Stimulated activated naive CD8-positive, alpha-beta T cell treated with anti-CD3 and anti-CD28 coated beads, Interleukin-15, Interleukin-2, amounts not matched to agents 100 ng/mL and 50 ng/mL, for 24 hours (primary cell): ENCODE measurements at regions not wholly inside any gene's neighbourhood (a gene's known extent, or its start where the extent isn't known, plus 50 kb on each side); places are given as distances from the start of the nearest gene placed in this dataset.
A peak's percentile ranks its signal among the peaks of the same experiment; 100 is the strongest.
"Not testable (repeated sequence)": the region's sequence is repeated elsewhere in the genome, so short reads cannot be mapped to it uniquely, and the experiment has no call there.

ENCODE experiments used
- H3K27ac Mint-ChIP-seq: one replicate; pipeline ENCODE4 v1.8.0; 2021; ENCODE audit warnings: mild to moderate bottlenecking, mixed read lengths
- H3K27me3 Mint-ChIP-seq: one replicate; pipeline ENCODE4 v1.8.0; 2021; ENCODE audit warnings: mixed read lengths
- H3K36me3 Mint-ChIP-seq: one replicate; pipeline ENCODE4 v1.8.0; 2021; ENCODE audit warnings: low read depth, mixed read lengths
- H3K4me1 Mint-ChIP-seq: one replicate; pipeline ENCODE4 v1.8.0; 2021; ENCODE audit warnings: low read depth, mixed read lengths
- H3K4me3 Mint-ChIP-seq: one replicate; pipeline ENCODE4 v1.8.0; 2021; ENCODE audit warnings: mild to moderate bottlenecking, mixed read lengths
- H3K9me3 Mint-ChIP-seq: one replicate; pipeline ENCODE4 v1.8.0; 2021; ENCODE audit warnings: mixed read lengths

DNA sequence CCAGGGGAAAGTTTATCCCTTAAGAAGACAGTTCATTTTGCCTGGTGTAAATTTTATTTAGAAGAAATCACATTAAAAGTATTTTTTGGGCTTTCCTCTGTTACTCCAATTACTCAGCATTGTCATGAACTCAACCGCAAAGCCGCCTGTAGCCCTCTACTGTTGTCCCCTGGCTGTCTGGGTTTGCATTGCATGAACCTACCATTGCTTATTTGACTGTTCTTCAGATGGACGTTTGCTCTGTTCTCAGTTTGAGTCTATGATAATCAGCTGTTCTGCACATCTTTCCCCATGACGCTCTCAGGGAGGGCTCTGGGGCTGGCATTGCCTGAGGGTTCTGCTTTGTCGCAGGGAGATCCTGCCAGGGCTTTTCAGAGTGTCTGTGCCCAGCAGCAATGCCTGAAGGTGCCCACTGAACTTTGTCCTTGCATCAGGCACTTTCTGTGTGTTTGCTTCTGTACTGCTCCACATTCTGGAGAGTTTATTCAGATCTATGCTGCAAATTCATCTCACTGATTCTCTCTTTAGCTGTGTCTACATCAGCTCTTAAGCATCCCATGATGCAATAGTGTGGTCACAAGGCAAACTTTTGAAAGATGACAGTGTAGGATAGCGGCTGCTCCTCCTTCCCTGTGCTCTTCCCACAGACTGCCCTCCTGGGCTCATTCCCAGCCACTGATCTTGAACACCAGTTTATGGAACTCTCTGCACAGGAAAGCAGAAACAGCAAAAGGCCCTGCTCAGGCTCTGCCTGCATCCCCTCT lies 370.8 kb downstream of the TMEM121 start:
- not testable (repeated sequence) for H3K27me3 Mint-ChIP-seq, H3K4me1 Mint-ChIP-seq, H3K36me3 Mint-ChIP-seq, H3K9me3 Mint-ChIP-seq, H3K4me3 Mint-ChIP-seq, H3K27ac Mint-ChIP-seq

DNA sequence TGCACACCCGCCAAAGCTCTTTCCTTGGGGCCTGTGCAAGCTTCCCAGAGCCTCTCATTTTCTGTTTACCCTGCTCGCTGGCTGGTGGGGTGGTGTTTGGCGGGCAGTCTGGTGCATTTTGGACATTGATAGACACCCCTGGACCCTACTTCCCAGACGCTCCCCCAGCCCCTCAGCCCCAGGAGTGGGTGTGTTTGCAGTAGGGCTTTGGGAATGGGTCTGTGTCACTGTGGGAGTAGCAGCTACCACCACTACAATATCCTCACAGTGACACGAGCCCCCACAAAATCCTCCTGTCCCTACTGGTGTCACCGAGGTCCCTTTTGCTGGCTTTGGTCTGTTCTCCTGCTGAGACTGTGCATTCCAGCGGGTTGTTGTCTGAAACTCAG lies 371.3 kb downstream of the TMEM121 start:
- Mint-ChIP-seq H3K4me3 (no peak overlapping the region), H3K4me1 (peaks cover 7% of the 10 kb centered on the region), H3K27me3 (no peaks in the 10 kb centered on the region), H3K9me3 (no peaks in the 10 kb centered on the region), H3K36me3 (no peaks in the 10 kb centered on the region), H3K27ac (no peak overlapping the region)

DNA sequence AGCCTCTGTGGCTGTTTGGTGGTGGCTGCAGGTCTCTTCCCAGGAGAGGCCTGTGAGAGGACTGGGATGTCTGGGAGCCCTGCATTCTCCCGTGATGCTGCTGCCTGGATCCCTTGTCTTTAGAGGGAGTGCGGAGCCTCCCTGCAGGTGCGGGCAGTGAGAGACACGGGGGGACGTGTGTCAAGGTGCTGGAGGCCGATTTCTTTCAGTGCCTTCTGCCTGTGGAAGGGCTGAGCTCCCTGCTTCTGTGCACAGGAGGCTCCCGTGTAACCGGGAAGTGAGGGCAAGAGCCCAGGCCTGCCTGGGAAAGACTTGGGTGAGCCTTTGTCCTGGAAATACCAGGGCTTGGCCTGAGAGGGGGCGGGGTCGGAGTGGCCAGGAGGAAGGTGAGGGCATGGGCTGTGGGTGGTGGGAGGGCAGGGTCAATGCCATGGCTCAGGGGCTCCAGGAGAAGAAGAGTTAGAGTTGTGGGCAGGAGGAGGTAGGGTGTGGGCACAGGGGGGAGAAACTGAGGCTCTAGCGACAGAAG lies 372.2 kb downstream of the TMEM121 start:
- Mint-ChIP-seq H3K27ac (no peak overlapping the region), H3K36me3 (no peaks in the 10 kb centered on the region)

DNA sequence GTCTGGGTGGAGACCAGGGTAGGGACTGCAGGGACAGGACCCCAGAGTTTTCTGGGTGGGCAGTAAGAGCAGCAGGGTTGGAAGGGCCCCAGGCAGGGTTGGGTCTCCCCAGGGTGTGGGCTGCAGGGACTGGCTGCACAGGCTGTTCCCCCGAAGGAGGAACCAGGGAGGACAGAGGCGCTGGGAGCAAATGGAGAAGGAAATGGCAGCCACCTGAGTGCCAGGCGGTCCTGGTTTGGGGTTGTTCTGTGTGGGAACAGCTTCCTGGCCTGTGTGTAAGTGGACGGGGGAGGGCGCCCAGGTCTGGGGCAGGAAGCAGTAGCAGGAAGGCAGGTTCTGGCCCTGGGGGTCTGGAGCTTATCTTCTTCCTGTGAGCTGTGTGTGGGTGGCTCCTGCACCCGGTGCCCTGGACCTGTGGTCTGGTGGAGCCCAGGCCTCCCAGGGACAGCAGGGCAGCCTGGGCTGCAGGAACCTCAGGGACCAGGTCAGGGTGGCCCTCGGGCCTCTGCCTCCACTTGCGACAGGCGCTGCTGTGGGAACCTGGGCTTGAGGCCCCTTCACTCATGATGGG lies 372.8 kb downstream of the TMEM121 start:
- Mint-ChIP-seq H3K4me1 (peaks cover 7% of the 10 kb centered on the region), H3K27me3 (no peaks in the 10 kb centered on the region), H3K27ac (no peak overlapping the region), H3K4me3 (no peak overlapping the region), H3K36me3 (no peaks in the 10 kb centered on the region), H3K9me3 (no peaks in the 10 kb centered on the region)

More for the DNA sequence above, 372.2 kb downstream of the TMEM121 start:
- H3K4me3 Mint-ChIP-seq = no peak overlapping the region
- H3K4me1 Mint-ChIP-seq = peaks cover 7% of the 10 kb centered on the region
- H3K27me3 Mint-ChIP-seq = no peaks in the 10 kb centered on the region
- H3K9me3 Mint-ChIP-seq = no peaks in the 10 kb centered on the region

DNA sequence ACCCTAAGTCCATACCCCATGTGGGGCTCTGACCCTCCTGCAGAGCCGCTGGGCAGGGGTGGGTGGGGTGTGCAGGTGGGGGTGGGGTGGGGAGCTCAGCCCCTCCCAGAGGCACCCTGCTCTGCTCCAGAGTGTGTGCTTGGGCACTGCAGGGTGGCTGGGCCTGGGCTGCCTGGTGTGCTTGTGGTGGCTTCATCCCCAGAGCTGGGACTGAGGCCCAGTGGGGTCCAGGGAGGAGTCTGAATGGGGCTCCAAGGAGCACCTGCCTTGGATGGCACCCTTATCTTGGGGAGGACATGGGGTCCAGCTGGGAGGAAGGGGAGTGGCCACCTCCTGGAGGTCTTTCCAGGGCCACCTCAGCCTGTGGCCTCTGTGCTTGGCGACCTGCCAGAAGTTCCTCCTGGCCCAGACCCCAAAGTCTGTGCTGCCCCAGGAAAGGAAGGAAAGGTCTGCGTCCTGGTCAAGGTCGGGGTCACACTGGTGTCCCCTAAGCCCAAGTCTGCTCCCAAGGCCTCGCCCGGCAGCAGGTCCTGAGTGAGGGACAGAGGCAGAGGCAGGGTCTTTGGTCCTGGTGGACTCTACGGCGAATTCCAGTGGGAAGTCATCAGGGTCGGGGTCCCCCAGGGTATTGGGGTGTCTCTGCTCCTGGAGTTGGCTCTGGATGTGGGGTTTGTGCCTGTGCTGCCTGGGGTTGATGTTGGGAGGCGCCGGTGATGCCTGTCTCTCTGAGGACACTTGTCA lies 373.4 kb downstream of the TMEM121 start:
- Mint-ChIP-seq H3K27me3 (no peaks in the 10 kb centered on the region), H3K4me1 (peaks cover 7% of the 10 kb centered on the region), H3K27ac (no peak overlapping the region), H3K4me3 (no peak overlapping the region), H3K36me3 (no peaks in the 10 kb centered on the region), H3K9me3 (no peaks in the 10 kb centered on the region)

DNA sequence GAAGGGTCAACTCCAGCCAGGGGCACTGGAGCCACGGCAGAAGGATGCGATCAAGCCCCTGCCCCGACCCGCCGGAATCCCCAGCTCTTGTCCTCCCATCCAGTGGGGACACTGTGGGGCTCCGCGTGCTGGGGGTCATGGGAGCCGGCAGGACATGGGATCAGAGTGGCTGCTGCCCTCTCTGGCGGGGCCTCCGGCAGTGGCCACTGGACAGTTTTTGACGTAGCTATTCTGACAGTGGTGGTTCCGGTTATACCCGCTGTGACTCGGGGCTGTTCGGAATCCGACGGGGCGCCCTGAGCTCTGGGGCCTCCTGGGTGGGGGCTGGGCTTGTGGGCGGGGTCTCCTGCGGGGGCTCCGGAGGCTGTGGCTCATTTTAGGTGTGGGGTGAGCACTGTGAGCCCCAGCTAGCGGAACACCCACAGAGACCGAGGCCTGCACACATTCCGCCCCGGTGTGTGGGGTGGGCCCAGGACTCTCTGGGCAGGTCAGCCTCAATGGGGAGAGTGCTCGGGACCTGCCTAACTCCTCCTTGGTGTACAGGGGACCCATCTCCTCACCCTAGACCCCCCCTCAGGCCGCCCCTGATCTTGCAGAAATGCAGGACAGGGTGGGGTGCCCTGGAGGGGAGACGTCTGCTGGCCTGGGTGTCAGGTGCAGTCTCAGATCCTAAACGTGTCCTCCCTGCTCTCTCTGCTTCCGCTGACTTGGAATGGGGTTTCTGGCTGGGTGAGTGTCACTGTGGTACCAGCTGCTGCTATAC lies 374.2 kb downstream of the TMEM121 start:
- peaks cover 7% of the 10 kb centered on the region for H3K4me1 Mint-ChIP-seq
- H3K27ac Mint-ChIP-seq = no peak overlapping the region

DNA sequence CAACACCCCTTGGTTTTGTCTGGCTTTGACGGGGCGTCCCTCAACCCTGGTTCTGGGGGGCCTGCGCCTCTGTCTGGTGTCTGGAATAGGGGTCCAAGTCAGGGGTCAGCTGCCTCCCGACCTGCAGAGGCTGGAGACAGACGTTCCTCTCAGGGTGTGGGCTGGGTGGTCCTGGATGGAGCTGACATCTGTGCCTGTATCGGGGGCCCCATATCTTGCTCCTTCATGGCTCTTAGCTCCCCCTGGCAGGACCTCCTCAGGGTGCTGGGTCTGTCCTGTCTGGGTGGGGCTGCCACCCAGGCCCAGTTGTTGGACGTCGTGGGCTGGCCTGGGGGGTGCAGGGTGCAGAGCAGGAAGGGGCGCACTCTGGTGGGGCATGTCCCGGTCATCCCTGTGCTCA lies 374.8 kb downstream of the TMEM121 start:
- Mint-ChIP-seq H3K36me3 (no peaks in the 10 kb centered on the region), H3K9me3 (no peaks in the 10 kb centered on the region), H3K27me3 (no peaks in the 10 kb centered on the region), H3K4me1 (peaks cover 7% of the 10 kb centered on the region), H3K27ac (no peak overlapping the region), H3K4me3 (no peak overlapping the region)

More for the DNA sequence above, 374.2 kb downstream of the TMEM121 start:
- Mint-ChIP-seq H3K36me3 (no peaks in the 10 kb centered on the region), H3K4me3 (no peak overlapping the region), H3K9me3 (no peaks in the 10 kb centered on the region), H3K27me3 (no peaks in the 10 kb centered on the region)

DNA sequence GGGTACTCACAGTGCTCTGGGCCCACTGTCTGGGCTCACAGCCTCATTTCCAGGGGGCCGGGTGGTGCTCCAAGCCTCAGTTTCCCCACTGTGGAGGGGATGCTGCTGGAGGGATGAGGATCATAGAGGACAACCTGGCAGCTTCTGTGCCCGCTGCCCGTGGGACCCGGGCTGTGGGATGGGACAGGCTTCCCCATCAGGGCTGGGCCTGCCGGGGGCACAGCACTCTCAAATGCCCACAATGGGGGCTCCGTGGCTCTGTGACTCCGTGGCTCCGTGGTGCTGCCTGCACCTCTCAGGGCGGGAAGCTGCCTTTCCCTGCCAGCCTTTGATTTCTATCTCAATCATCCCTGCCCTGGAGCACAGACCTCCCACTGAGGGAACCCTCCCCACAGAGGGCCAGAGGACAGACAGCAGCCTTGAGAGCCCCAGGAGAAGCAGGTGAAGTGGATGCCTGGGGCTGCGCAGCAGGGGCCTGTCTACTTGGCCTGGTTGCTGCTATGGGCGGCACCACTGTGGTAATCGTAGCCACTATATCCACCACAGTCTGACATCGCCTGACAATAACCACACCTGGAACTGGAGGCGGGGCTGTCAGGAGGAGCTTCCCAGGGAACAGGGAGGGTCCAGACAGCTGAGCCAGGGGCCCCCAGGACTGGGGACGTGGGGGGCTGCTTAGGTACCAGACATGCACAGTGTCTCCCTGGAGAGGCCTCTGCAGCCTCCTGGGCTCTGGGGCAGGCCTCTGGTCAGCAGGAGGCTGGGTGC lies 375.9 kb downstream of the TMEM121 start:
- Mint-ChIP-seq H3K4me3 (no peak overlapping the region), H3K27me3 (no peaks in the 10 kb centered on the region), H3K36me3 (no peaks in the 10 kb centered on the region), H3K9me3 (no peaks in the 10 kb centered on the region), H3K27ac (no peak overlapping the region), H3K4me1 (no peaks in the 10 kb centered on the region)

DNA sequence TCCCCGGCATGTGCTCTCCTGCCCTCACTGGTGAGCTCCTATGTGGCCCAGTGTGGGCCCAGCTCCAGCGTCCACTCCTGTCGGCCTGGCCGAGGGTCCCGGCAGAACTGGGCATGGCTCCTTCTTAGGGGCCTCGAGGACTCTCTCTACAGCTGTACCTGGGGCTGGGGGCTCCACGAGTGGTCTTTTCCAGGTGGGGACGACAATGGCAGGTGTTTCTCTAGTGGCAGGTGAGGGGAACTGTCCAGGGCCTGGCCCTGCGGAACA lies 376.4 kb downstream of the TMEM121 start:
- H3K27me3 Mint-ChIP-seq, H3K9me3 Mint-ChIP-seq, H3K4me1 Mint-ChIP-seq, H3K36me3 Mint-ChIP-seq, H3K27ac Mint-ChIP-seq, H3K4me3 Mint-ChIP-seq: not testable (repeated sequence)

DNA sequence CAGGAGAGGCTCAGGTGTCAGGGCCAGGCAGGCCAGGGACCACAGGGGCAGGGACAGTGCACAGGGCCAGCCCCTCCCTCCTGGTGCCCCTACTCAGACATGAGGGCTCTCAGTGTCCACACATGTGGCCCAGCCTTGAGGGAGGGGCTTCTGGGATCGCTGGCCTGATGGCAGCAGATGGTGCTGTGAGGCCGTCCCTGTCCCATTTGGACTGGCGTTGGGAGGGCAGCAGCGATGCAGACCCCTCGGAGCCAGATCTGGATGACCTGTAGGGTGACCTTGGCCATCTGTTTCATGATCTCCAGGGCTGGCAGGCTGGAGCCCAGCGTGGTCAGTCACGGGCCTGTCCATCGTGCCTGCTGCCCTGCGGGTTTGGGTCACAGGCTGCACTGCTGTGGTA lies 377.6 kb downstream of the TMEM121 start:
- no peaks in the 10 kb centered on the region for H3K9me3 Mint-ChIP-seq
- H3K27me3 Mint-ChIP-seq = no peaks in the 10 kb centered on the region
- no peak overlapping the region for H3K27ac Mint-ChIP-seq
- H3K4me3 Mint-ChIP-seq = no peak overlapping the region
- H3K36me3 Mint-ChIP-seq = no peaks in the 10 kb centered on the region
- H3K4me1 Mint-ChIP-seq = peaks cover 9% of the 10 kb centered on the region

DNA sequence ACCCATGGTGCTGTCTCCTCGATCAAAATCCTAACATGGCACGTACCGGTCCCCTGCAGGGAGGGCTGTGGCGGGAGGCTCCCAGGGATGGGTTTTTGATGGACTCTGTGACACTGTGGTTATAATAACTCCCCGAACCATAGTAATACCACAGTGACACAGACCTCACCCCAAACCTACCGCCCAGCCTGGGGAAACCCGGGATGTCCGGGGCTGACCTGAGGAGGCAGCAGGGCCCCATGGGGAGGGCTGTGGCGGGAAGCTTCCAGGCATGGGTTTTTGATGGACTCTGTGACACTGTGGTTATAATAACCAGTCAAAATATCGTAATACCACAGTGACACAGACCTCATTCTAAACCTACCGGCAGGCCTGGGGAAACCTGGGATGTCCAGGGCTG lies 378.0 kb downstream of the TMEM121 start:
- H3K27ac Mint-ChIP-seq = no peak overlapping the region
- H3K4me3 Mint-ChIP-seq = no peak overlapping the region
- peaks cover 9% of the 10 kb centered on the region for H3K4me1 Mint-ChIP-seq
- no peaks in the 10 kb centered on the region for H3K27me3 Mint-ChIP-seq
- no peaks in the 10 kb centered on the region for H3K9me3 Mint-ChIP-seq
- no peaks in the 10 kb centered on the region for H3K36me3 Mint-ChIP-seq

DNA sequence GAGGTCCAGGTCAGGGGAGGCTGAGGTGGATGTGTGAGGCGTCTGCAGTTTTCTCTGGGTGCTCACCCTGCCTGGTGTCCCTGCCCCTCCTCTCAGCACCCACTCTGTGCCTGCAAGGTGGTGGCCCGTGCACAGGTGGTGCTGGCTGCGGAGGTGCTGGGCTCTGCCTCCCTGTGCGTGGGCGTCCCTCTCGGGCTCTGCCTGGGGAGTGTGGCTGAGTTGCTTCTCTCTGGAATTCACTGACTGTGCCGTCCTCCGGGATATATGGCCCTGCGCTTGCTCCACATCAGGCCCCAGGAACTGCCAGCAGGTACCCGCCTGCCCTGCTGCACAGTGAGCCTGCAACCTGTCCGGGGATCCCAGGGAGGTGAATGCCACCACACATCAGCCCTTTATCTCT lies 379.1 kb downstream of the TMEM121 start:
- no peak overlapping the region for H3K27ac Mint-ChIP-seq
- no peak overlapping the region for H3K4me3 Mint-ChIP-seq
- H3K4me1 Mint-ChIP-seq = peaks cover 9% of the 10 kb centered on the region
- H3K27me3 Mint-ChIP-seq = no peaks in the 10 kb centered on the region
- no peaks in the 10 kb centered on the region for H3K36me3 Mint-ChIP-seq
- no peaks in the 10 kb centered on the region for H3K9me3 Mint-ChIP-seq

DNA sequence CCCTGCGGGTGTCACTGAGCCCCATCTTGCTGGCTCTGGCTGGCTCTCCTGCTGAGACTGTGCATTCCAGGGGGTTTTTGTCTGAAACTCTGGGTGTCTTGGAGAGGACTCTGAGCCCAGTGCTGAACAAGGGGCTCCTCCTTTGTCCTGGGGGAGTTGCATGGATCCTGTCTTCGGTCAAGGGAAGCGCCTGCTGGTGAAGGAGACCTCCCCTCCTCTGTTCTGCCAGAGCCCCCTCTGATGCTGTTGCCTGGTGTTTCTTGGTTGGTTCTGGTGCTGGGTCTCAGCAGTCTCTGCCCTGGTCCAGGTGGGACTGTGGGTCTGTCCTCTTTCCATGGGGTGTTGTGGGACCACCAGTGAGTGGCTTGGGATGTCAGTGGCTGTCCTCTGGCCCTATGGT lies 380.9 kb downstream of the TMEM121 start:
- peak overlapping the region; percentile 13 for H3K4me3 Mint-ChIP-seq
- H3K9me3 Mint-ChIP-seq = no peaks in the 10 kb centered on the region
- H3K36me3 Mint-ChIP-seq = no peaks in the 10 kb centered on the region
- no peaks in the 10 kb centered on the region for H3K27me3 Mint-ChIP-seq
- H3K27ac Mint-ChIP-seq = no peak overlapping the region
- peaks cover 9% of the 10 kb centered on the region for H3K4me1 Mint-ChIP-seq

DNA sequence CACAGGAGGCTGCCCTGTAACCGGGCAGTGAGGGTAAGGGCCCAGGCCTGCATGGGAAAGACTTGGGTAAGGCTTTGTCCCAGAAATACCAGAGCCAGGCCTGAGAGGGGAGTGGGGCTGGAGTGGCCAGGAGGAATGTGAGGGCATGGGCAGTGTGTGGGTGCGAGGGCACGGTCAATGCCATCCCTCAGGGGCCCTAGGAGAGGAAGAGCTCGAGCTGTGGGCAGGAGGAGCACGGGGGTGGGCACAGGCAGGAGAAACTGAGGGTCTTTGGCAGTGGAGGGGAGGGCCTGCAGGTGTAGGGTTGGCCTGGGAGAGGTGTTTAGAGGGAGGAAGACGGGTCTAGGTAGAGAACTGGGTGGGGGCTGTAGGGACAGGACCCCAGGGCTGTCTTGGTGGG lies 381.6 kb downstream of the TMEM121 start:
- H3K27me3 Mint-ChIP-seq = no peaks in the 10 kb centered on the region
- H3K27ac Mint-ChIP-seq = no peak overlapping the region
- H3K4me1 Mint-ChIP-seq = peaks cover 9% of the 10 kb centered on the region
- H3K36me3 Mint-ChIP-seq = no peaks in the 10 kb centered on the region
- no peak overlapping the region for H3K4me3 Mint-ChIP-seq
- no peaks in the 10 kb centered on the region for H3K9me3 Mint-ChIP-seq
